NT2/D1 (cell line): ENCODE measurements at regions not wholly inside any gene's neighbourhood (a gene's known extent, or its start where the extent isn't known, plus 50 kb on each side); places are given as distances from the start of the nearest gene placed in this dataset.

ENCODE experiments used
- YY1 ChIP-seq: IDR thresholded peaks from 2 replicates; pipeline ENCODE4 v1.6.1; 2011; ENCODE audit not compliant: insufficient read length, insufficient read depth
- ZNF274 ChIP-seq: IDR thresholded peaks from 2 replicates; pipeline ENCODE4 v1.6.1; 2011; ENCODE audit warnings: mild to moderate bottlenecking, low read depth, low read length

- TF ChIP-seq ZNF274: no peak
- no peak for TF ChIP-seq YY1
Measured at GRCh38 chr4:119697887-119698393, 69.3 kb upstream of the PDE5A start.
